ENCODE measurements at regions not wholly inside any gene's neighbourhood (a gene's known extent, or its start where the extent isn't known, plus 50 kb on each side); places are given as distances from the start of the nearest gene placed in this dataset.
"Not testable (repeated sequence)": the region's sequence is repeated elsewhere in the genome, so short reads cannot be mapped to it uniquely, and the experiment has no call there.

DNA sequence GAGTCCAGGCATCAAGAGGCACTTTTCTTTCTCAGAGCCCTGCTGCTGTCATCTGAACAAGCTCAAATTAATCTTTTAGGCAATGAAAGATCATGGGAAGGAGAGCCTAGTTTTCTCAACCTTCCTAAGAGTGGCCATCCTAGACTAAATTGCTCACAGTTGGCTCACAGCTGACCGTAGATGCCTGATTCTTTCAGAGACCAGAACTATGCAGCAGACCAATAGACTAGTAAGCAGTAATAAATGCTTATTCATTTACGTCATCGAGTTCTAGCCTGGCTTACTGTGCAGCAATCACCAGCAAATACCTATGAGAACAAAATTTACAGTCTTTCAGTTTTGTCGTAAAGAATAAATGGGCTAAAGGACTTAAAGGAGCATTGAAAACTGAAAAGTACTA, 602.9 kb upstream of the GHITM start:
- Histone ChIP-seq H3K27ac (ENCODE audit: low read depth, low read length) (no peak overlapping the region), H3K36me3 (ENCODE audit: insufficient read depth, low read length) (no peaks in the 10 kb centered on the region), H2AFZ (ENCODE audit: low read length, unreplicated experiment) (no peak overlapping the region), H3K4me3 (ENCODE audit: low read depth, low read length) (no peak overlapping the region), H3K4me1 (ENCODE audit: control insufficient read depth, insufficient read depth, low read length, unreplicated experiment) (no peaks in the 10 kb centered on the region), H3K27me3 (ENCODE audit: insufficient read depth, low read length) (no peaks in the 10 kb centered on the region), H3K79me2 (ENCODE audit: control insufficient read depth, insufficient read depth, low read length, unreplicated experiment) (no peaks in the 10 kb centered on the region)

DNA sequence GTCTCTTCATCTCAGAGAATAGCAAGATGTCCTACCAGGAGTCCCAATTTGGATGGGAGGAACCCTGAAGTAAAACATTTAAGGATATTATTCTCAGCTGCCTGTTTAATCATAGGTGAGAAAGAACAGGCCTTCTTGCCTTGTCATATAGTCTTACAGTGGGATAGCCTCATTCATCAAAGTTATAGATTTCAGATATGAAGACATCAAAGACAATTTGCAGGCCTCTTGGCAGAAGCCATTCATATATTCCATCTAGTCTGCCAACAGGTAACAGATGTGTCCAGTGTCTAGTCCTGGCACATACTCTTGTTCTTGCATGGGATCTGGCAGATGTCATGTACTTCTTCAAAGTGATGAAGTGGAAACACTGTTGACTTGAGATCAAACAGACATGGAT, 601.3 kb upstream of the GHITM start:
- Histone ChIP-seq H3K36me3 (ENCODE audit: insufficient read depth, low read length) (no peaks in the 10 kb centered on the region), H3K4me3 (ENCODE audit: low read depth, low read length) (no peak overlapping the region), H2AFZ (ENCODE audit: low read length, unreplicated experiment) (no peak overlapping the region), H3K27me3 (ENCODE audit: insufficient read depth, low read length) (no peaks in the 10 kb centered on the region), H3K4me1 (ENCODE audit: control insufficient read depth, insufficient read depth, low read length, unreplicated experiment) (no peaks in the 10 kb centered on the region), H3K27ac (ENCODE audit: low read depth, low read length) (no peak overlapping the region), H3K79me2 (ENCODE audit: control insufficient read depth, insufficient read depth, low read length, unreplicated experiment) (no peaks in the 10 kb centered on the region)

DNA sequence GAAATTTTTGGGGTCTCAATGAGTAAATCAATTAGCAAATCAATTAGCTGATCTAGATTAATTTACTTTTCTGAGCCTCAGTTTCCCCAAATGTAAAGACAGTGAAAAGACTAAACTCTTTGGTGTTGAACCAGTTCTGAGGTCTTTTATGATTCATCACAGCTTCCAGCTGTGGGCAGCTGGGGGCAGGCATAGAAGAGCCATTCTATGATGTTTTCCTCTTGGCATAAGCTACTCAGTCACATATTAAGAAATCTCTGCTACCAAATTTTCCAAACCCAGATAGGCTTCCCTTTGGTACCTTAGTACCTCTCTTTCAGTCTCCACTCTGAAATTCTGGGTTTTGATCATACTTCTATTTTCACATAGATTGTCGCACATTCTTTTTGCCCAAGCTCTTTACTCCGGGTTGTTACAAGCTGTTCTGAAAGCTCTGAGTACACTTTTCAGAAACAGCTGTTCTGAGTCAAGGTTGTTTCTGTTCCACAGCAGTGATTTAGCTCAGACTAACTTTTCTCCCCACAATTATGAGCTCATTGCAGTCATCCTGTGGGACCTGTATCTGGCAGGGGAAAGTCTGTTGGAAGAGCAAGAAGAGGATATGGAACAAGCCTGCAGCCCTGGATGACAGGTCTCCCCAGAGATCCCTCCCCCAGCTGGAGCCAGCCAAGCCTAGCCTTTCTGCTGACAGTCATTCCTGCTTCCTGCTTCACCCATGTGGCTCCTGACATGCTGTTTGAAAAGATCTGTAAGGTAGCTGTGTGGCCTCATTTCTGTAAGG, 599.6 kb upstream of the GHITM start:
- Histone ChIP-seq H3K27me3 (ENCODE audit: insufficient read depth, low read length) (no peaks in the 10 kb centered on the region), H3K36me3 (ENCODE audit: insufficient read depth, low read length) (no peaks in the 10 kb centered on the region), H3K4me1 (ENCODE audit: control insufficient read depth, insufficient read depth, low read length, unreplicated experiment) (no peaks in the 10 kb centered on the region), H2AFZ (ENCODE audit: low read length, unreplicated experiment) (no peak overlapping the region), H3K79me2 (ENCODE audit: control insufficient read depth, insufficient read depth, low read length, unreplicated experiment) (no peaks in the 10 kb centered on the region), H3K4me3 (ENCODE audit: low read depth, low read length) (no peak overlapping the region), H3K27ac (ENCODE audit: low read depth, low read length) (no peak overlapping the region)

DNA sequence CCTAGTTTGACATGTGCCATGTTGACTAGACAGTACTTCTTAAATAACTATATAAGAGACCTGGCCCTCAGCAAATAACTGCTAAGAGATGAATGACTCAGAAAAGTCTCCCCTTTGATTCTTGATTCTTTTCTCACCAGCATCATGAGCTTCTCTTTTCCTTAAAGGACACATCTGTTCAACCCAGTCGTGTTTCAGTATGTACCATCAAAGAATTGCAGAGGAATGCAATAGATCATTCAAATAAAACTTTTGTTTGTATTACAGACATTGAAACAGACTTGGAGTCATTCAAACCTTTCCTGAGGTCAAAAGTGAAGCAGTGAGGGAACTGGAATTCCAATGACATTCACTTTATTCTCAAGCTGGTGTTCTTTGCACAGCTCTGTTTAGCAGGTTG, 598.3 kb upstream of the GHITM start:
- H2AFZ ChIP-seq (ENCODE audit: low read length, unreplicated experiment), result no peak overlapping the region
- H3K79me2 ChIP-seq (ENCODE audit: control insufficient read depth, insufficient read depth, low read length, unreplicated experiment), result no peaks in the 10 kb centered on the region
- no peak overlapping the region for H3K4me3 ChIP-seq (ENCODE audit: low read depth, low read length)
- H3K27ac ChIP-seq (ENCODE audit: low read depth, low read length), result no peak overlapping the region
- no peaks in the 10 kb centered on the region for H3K4me1 ChIP-seq (ENCODE audit: control insufficient read depth, insufficient read depth, low read length, unreplicated experiment)
- H3K36me3 ChIP-seq (ENCODE audit: insufficient read depth, low read length), result no peaks in the 10 kb centered on the region
- H3K27me3 ChIP-seq (ENCODE audit: insufficient read depth, low read length), result no peaks in the 10 kb centered on the region

DNA sequence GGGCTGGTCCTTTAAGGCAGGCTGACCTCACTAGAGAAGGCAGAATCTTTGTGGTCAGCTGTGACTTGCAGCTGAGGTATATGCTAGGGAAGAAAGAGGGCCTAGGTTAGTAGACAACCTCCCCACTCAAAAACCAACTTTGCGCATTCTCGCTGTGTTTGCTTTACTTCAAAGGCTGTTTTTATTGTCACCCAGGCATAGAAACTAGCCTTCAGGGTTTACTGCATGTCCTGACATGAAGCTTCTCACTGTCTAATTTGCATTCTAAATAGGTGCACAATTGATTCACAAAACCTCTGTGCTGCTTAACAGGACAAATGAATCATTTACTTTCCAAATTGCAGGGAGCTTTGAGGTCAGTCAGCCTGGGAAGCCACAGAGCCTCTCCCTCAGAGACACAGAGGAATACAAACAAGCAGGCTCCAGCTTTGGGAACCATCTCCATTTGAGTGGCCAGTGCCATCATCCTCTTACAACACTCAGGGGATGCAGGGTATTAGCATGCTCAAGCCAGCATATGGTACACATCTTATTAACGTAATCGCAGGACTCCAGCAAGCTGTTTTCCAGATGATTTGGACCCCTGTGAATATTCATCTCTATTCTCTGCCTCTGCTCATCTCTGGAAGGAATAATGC, 596.4 kb upstream of the GHITM start:
- H3K27me3 ChIP-seq (ENCODE audit: insufficient read depth, low read length), result no peaks in the 10 kb centered on the region
- no peak overlapping the region for H2AFZ ChIP-seq (ENCODE audit: low read length, unreplicated experiment)
- no peak overlapping the region for H3K4me3 ChIP-seq (ENCODE audit: low read depth, low read length)
- H3K79me2 ChIP-seq (ENCODE audit: control insufficient read depth, insufficient read depth, low read length, unreplicated experiment), result no peaks in the 10 kb centered on the region
- no peaks in the 10 kb centered on the region for H3K36me3 ChIP-seq (ENCODE audit: insufficient read depth, low read length)
- H3K27ac ChIP-seq (ENCODE audit: low read depth, low read length), result no peak overlapping the region
- no peaks in the 10 kb centered on the region for H3K4me1 ChIP-seq (ENCODE audit: control insufficient read depth, insufficient read depth, low read length, unreplicated experiment)

DNA sequence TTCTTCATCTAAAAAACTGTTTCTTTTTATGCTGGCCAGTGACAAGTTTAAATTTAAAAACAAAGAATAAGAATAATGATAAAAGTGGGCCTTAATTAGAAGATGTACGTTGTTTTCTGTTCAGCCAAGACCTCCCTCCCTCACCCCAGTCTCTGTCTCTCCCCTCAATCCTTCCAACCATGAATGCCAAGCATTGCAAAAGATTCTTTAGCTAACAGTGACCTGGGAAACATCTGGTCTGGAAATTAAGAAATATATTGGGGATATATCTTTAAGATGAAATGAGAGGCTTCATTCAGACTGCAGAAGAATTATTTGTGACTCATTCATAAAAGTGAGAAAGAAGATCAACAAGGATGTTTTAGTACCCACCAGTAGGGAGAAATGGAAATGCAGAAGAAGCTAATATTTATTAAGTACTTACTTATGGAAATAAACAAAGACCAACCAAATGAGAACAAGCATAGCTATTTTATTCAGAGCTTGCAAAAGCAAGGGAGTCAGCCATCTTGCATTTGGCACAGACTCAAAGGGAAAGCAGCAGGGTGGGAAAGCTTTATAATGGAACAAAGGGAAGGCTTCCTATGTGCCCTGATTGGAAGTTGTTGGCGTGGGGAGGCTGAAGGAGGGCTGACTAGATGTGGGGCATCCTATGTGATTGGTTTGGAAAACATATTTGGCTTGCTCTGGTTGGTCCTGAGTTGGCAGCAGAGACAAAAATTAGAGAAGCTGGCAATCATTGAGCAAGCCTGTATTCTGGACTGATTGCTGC, 595.4 kb upstream of the GHITM start:
- Histone ChIP-seq H3K27me3 (ENCODE audit: insufficient read depth, low read length) (no peaks in the 10 kb centered on the region), H3K27ac (ENCODE audit: low read depth, low read length) (no peak overlapping the region), H3K4me3 (ENCODE audit: low read depth, low read length) (no peak overlapping the region), H3K79me2 (ENCODE audit: control insufficient read depth, insufficient read depth, low read length, unreplicated experiment) (no peaks in the 10 kb centered on the region), H3K4me1 (ENCODE audit: control insufficient read depth, insufficient read depth, low read length, unreplicated experiment) (no peaks in the 10 kb centered on the region), H2AFZ (ENCODE audit: low read length, unreplicated experiment) (no peak overlapping the region), H3K36me3 (ENCODE audit: insufficient read depth, low read length) (no peaks in the 10 kb centered on the region)

DNA sequence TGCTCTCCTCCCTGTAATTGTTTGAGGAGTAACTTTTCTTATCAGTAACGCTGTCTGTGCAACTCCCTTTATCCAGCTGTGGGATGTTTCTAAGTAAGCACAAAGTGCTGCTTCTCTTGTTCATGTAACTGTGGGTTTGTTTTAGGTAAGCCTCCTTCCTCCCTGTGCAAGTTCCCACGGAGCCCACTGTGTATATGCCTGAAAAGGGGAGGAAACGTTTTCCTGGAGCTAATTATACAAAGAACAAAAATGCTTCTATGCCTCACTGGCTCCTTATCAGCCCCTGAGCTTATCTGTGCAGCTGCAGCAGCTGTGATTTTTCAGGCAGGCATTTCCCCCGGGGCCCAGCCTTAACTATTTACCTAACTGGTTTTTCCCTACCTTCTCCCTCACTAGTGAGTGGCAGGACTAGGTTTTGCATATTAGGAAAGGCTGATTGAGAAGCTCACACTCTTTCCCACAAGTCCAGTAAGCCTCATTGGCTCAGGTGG, 593.4 kb upstream of the GHITM start:
- Histone ChIP-seq H3K27me3 (ENCODE audit: insufficient read depth, low read length) (no peaks in the 10 kb centered on the region), H3K27ac (ENCODE audit: low read depth, low read length) (no peak overlapping the region), H3K36me3 (ENCODE audit: insufficient read depth, low read length) (no peaks in the 10 kb centered on the region), H2AFZ (ENCODE audit: low read length, unreplicated experiment) (no peak overlapping the region), H3K4me3 (ENCODE audit: low read depth, low read length) (no peak overlapping the region), H3K79me2 (ENCODE audit: control insufficient read depth, insufficient read depth, low read length, unreplicated experiment) (no peaks in the 10 kb centered on the region), H3K4me1 (ENCODE audit: control insufficient read depth, insufficient read depth, low read length, unreplicated experiment) (no peaks in the 10 kb centered on the region)

DNA sequence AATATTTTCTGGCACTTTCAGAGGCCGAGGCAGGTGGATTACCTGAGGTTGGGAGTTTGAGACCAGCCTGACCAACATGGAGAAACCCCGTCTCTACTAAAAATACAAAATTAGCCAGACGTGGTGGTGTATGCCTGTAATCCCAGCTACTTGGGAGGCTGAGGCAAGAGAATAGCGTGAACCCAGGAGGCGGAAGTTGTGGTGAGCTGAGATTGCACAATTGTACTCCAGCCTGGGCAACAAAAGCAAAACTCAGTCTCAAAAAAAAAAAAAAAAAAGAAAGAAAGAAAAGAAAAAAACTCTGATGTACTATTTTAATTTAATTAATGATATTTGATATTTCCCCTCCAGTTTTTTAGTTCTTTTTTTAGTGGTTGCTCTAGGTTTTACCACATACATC, 588.1 kb upstream of the GHITM start:
- H3K27ac ChIP-seq (ENCODE audit: low read depth, low read length); H3K79me2 ChIP-seq (ENCODE audit: control insufficient read depth, insufficient read depth, low read length, unreplicated experiment); H3K36me3 ChIP-seq (ENCODE audit: insufficient read depth, low read length); H3K4me1 ChIP-seq (ENCODE audit: control insufficient read depth, insufficient read depth, low read length, unreplicated experiment); H3K27me3 ChIP-seq (ENCODE audit: insufficient read depth, low read length); H3K4me3 ChIP-seq (ENCODE audit: low read depth, low read length); H2AFZ ChIP-seq (ENCODE audit: low read length, unreplicated experiment): not testable (repeated sequence)

DNA sequence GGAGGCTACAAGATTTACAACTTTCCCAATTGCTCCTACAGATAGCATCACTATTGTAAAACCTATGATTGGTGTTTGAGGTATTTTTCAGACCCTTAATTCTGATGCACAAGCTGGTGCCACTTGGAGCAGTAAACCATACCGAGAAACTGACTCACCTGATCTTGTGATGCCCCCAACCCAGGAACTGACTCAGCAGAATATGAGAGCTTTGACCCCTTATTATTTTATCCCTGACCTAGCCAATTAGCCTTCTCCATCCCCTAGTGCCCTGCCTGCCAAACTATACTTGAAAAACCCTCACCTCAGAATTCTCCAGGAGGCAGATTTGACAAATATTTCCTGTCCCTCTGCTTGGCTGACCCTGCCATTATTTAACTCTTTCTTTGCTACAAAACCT, 585.9 kb upstream of the GHITM start:
- Histone ChIP-seq H3K27me3 (ENCODE audit: insufficient read depth, low read length) (no peaks in the 10 kb centered on the region), H2AFZ (ENCODE audit: low read length, unreplicated experiment) (no peak overlapping the region), H3K4me3 (ENCODE audit: low read depth, low read length) (no peak overlapping the region), H3K36me3 (ENCODE audit: insufficient read depth, low read length) (no peaks in the 10 kb centered on the region), H3K4me1 (ENCODE audit: control insufficient read depth, insufficient read depth, low read length, unreplicated experiment) (no peaks in the 10 kb centered on the region), H3K27ac (ENCODE audit: low read depth, low read length) (no peak overlapping the region), H3K79me2 (ENCODE audit: control insufficient read depth, insufficient read depth, low read length, unreplicated experiment) (no peaks in the 10 kb centered on the region)

DNA sequence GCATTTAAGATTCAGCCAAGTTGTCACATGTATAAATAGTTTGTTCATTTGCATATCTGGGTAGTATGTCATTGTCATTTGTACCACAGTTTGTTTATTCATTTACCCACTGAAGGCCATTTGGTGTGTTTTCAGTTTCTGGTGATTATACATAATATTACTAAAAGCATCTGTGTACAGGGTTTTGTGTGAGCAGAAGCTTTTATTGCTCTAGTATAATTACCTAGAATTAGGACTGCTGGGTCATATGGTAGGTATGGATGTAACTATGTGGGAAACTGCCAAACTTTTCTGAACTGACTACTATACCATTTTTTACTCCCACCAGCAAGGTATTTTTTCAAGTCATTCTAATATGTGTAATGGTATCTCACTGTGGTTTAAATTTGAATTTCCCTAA, 584.0 kb upstream of the GHITM start:
- H3K36me3 ChIP-seq (ENCODE audit: insufficient read depth, low read length), result no peaks in the 10 kb centered on the region
- no peak overlapping the region for H2AFZ ChIP-seq (ENCODE audit: low read length, unreplicated experiment)
- H3K4me3 ChIP-seq (ENCODE audit: low read depth, low read length), result no peak overlapping the region
- no peaks in the 10 kb centered on the region for H3K4me1 ChIP-seq (ENCODE audit: control insufficient read depth, insufficient read depth, low read length, unreplicated experiment)
- no peaks in the 10 kb centered on the region for H3K79me2 ChIP-seq (ENCODE audit: control insufficient read depth, insufficient read depth, low read length, unreplicated experiment)
- H3K27me3 ChIP-seq (ENCODE audit: insufficient read depth, low read length), result no peaks in the 10 kb centered on the region
- H3K27ac ChIP-seq (ENCODE audit: low read depth, low read length), result no peak overlapping the region
